H1 (cell line): ENCODE measurements at regions not wholly inside any gene's neighbourhood (a gene's known extent, or its start where the extent isn't known, plus 50 kb on each side); places are given as distances from the start of the nearest gene placed in this dataset.

ENCODE experiments used
- BACH1 ChIP-seq: IDR thresholded peaks from 2 replicates; pipeline ENCODE4 v1.6.1; 2012; ENCODE audit warnings: low read length, improper control_type of control experiment
- CBX5 ChIP-seq: fragments of 300-800, 300-1000 bp; sonication (generic); IDR thresholded peaks from 2 replicates; pipeline ENCODE4 v1.7.1; 2016; ENCODE audit warnings: antibody characterized with exemption, low read length, low read depth
- CEBPB ChIP-seq: IDR thresholded peaks from 2 replicates; pipeline ENCODE4 v1.6.1; 2012; ENCODE audit warnings: low read depth, low read length
- CTCF ChIP-seq, 3 experiments: IDR thresholded peaks; 1 replicate in 2 of 3; 2 replicates in 1 of 3; pipeline versions ENCODE4 v1.5.1 to v1.6.1; 2011; ENCODE audit warnings: low read length in 3 of 3, mild to moderate bottlenecking in 3 of 3, inconsistent platforms in 2 of 3, low read depth in 1 of 3, moderate library complexity in 1 of 3; ENCODE audit not compliant: insufficient read depth in 1 of 3; ENCODE audit errors: control extremely low read depth in 1 of 3
- GABPA ChIP-seq: IDR thresholded peaks from 2 replicates; pipeline ENCODE4 v1.6.1; 2011; ENCODE audit warnings: mild to moderate bottlenecking, low read length, moderate library complexity, borderline replicate concordance; ENCODE audit not compliant: insufficient read depth
- NANOG ChIP-seq: IDR thresholded peaks from 2 replicates; pipeline ENCODE4 v1.6.1; 2011; ENCODE audit warnings: low read length, low read depth, mild to moderate bottlenecking, inconsistent platforms; ENCODE audit not compliant: insufficient read depth, poor library complexity, severe bottlenecking
- NRF1 ChIP-seq: IDR thresholded peaks from 2 replicates; pipeline ENCODE4 v1.6.1; 2011; ENCODE audit warnings: mild to moderate bottlenecking, low read depth, low read length, improper control_type of control experiment
- POLR2A ChIP-seq, 2 experiments: IDR thresholded peaks; 1 replicate in 1 of 2; 2 replicates in 1 of 2; pipeline ENCODE4 v1.6.1; 2011; ENCODE audit warnings: low read depth in 2 of 2, low read length in 2 of 2, mild to moderate bottlenecking in 2 of 2; ENCODE audit errors: control extremely low read depth in 1 of 2
- POLR2AphosphoS5 ChIP-seq: IDR thresholded peaks from 2 replicates; pipeline ENCODE4 v1.6.1; 2011; ENCODE audit warnings: low read depth, low read length
- TCF12 ChIP-seq: IDR thresholded peaks from 2 replicates; pipeline ENCODE4 v1.6.1; 2011; ENCODE audit warnings: low read depth, mild to moderate bottlenecking, low read length
- USF2 ChIP-seq: IDR thresholded peaks from 2 replicates; pipeline ENCODE4 v1.6.1; 2011; ENCODE audit warnings: low read length, improper control_type of control experiment
- YY1 ChIP-seq: IDR thresholded peaks from 2 replicates; pipeline ENCODE4 v1.6.1; 2011; ENCODE audit warnings: low read depth, mild to moderate bottlenecking, low read length
- ZNF274 ChIP-seq: IDR thresholded peaks from 2 replicates; pipeline ENCODE4 v1.7.0; 2012; ENCODE audit warnings: low read length, borderline replicate concordance; ENCODE audit errors: extremely low read depth

GRCh38 chrX:115490814-115491213 lies 70.2 kb upstream of the PLS3 start:
- no peak for TF ChIP-seq CBX5
- no peak for TF ChIP-seq CEBPB
- TF ChIP-seq CTCF (IDR thresholded peaks at IDR 0.05; ENCODE audit: control extremely low read depth in 1 of 3, insufficient read depth in 1 of 3, low read depth in 1 of 3, low read length in 3 of 3): no peak
- no peak for TF ChIP-seq NRF1
- TF ChIP-seq GABPA: no peak
- no peak for TF ChIP-seq POLR2AphosphoS5
- TF ChIP-seq USF2: no peak
- TF ChIP-seq TCF12: no peak
- no peak for TF ChIP-seq ZNF274
- TF ChIP-seq POLR2A (IDR thresholded peaks at IDR 0.05; ENCODE audit: control extremely low read depth in 1 of 2, low read depth in 2 of 2, low read length in 2 of 2): no peak
- TF ChIP-seq YY1: no peak
- TF ChIP-seq BACH1: no peak
- no peak for TF ChIP-seq NANOG
